DOHH2 (cell line): ENCODE measurements at regions not wholly inside any gene's neighbourhood (a gene's known extent, or its start where the extent isn't known, plus 50 kb on each side); places are given as distances from the start of the nearest gene placed in this dataset.

Source experiments
- H3F3A ChIP-seq: fragments of 200-600 bp; sonication (generic), shearing (Covaris generic); 2 replicates; pipeline ENCODE4 v1.6.0; 2016; ENCODE audit warnings: antibody characterized with exemption, mild to moderate bottlenecking; ENCODE audit not compliant: control insufficient read depth, insufficient read depth
- H3K27ac ChIP-seq: fragments of 200-600 bp; sonication (generic); 2 replicates; pipeline ENCODE4 v1.5.1; 2014; ENCODE audit warnings: low read depth, mild to moderate bottlenecking, low read length, moderate library complexity
- H3K27me3 ChIP-seq: fragments of 200-600 bp; sonication (generic); 2 replicates; pipeline ENCODE4 v1.6.1; 2014; ENCODE audit warnings: mild to moderate bottlenecking, low read length, mixed read lengths; ENCODE audit not compliant: control insufficient read depth
- H3K36me3 ChIP-seq: fragments of 200-600 bp; sonication (generic); 2 replicates; pipeline ENCODE4 v1.6.1; 2014; ENCODE audit warnings: mild to moderate bottlenecking, low read length, moderate library complexity, mixed read lengths; ENCODE audit not compliant: control insufficient read depth
- H3K4me1 ChIP-seq: fragments of 200-600 bp; sonication (generic); 2 replicates; pipeline ENCODE4 v1.6.1; 2014; ENCODE audit warnings: mild to moderate bottlenecking, low read length, mixed read lengths; ENCODE audit not compliant: control insufficient read depth
- H3K4me2 ChIP-seq: fragments of 200-600 bp; sonication (generic); 2 replicates; pipeline ENCODE4 v1.6.0; 2014; ENCODE audit warnings: mild to moderate bottlenecking, low read length, moderate library complexity
- H3K4me3 ChIP-seq: fragments of 200-600 bp; sonication (generic); 2 replicates; pipeline ENCODE4 v1.5.1; 2014; ENCODE audit warnings: mild to moderate bottlenecking, low read length, mixed read lengths
- H3K79me2 ChIP-seq: fragments of 200-600 bp; sonication (generic); 2 replicates; pipeline ENCODE4 v1.6.1; 2014; ENCODE audit warnings: mild to moderate bottlenecking, low read length, mixed read lengths; ENCODE audit not compliant: control insufficient read depth
- H3K9me2 ChIP-seq: fragments of 200-600 bp; sonication (generic); replicated peaks from 2 replicates; pipeline ENCODE4 v1.6.1; 2014; ENCODE audit warnings: mild to moderate bottlenecking, low read length, mixed read lengths; ENCODE audit not compliant: control insufficient read depth
- H3K9me3 ChIP-seq: fragments of 200-600 bp; sonication (generic); 2 replicates; pipeline ENCODE4 v1.6.1; 2014; ENCODE audit warnings: antibody characterized with exemption, low read length, mixed read lengths; ENCODE audit not compliant: control insufficient read depth, insufficient read depth
- H4K20me1 ChIP-seq: fragments of 200-600 bp; sonication (generic); 2 replicates; pipeline ENCODE4 v1.6.0; 2014; ENCODE audit warnings: low read depth, mild to moderate bottlenecking, antibody characterized with exemption, low read length, moderate library complexity; ENCODE audit not compliant: control insufficient read depth, insufficient read depth
- CTCF ChIP-seq: fragments of 200-600 bp; sonication (generic); IDR thresholded peaks from one replicate; pipeline ENCODE4 v1.5.1; 2014; ENCODE audit warnings: antibody characterized with exemption, mild to moderate bottlenecking, low read depth, low read length; ENCODE audit not compliant: poor library complexity, severe bottlenecking
- EZH2phosphoT487 ChIP-seq: fragments of 200-600 bp; sonication (generic); IDR thresholded peaks from 2 replicates; pipeline ENCODE4 v1.6.1; 2017; ENCODE audit warnings: borderline replicate concordance, mild to moderate bottlenecking, antibody characterized with exemption, low read length, moderate library complexity, mixed read lengths

GRCh38 chr2:15776629-15776919 is 163.8 kb upstream of the MYCN start:
- Histone ChIP-seq H3K4me3 (no peak overlapping the region), H3K27me3 (no peaks in the 10 kb centered on the region; the same call in 1 of the 2 replicates), H3K27ac (no peak overlapping the region), H3K36me3 (no peaks in the 10 kb centered on the region), H3K9me2 (no peaks in the 10 kb centered on the region), H4K20me1 (no peaks in the 10 kb centered on the region), H3K79me2 (no peaks in the 10 kb centered on the region), H3K4me1 (no peaks in the 10 kb centered on the region), H3K9me3 (no peaks in the 10 kb centered on the region), H3F3A (no peaks in the 10 kb centered on the region), H3K4me2 (no peak overlapping the region)
- TF ChIP-seq EZH2phosphoT487: no peak
- no peak for TF ChIP-seq CTCF

GRCh38 chr2:15776992-15777702 is 163.2 kb upstream of the MYCN start:
- H3K4me1 ChIP-seq: no peaks in the 10 kb centered on the region
- no peaks in the 10 kb centered on the region for H3K36me3 ChIP-seq
- no peak overlapping the region for H3K4me2 ChIP-seq
- no peaks in the 10 kb centered on the region for H3F3A ChIP-seq
- no peak for TF ChIP-seq EZH2phosphoT487
- no peak for TF ChIP-seq CTCF
- H3K27ac ChIP-seq: no peak overlapping the region
- H3K79me2 ChIP-seq: no peaks in the 10 kb centered on the region
- no peaks in the 10 kb centered on the region for H3K9me3 ChIP-seq
- no peaks in the 10 kb centered on the region for H3K9me2 ChIP-seq
- no peaks in the 10 kb centered on the region; the same call in 1 of the 2 replicates for H3K27me3 ChIP-seq
- no peak overlapping the region for H3K4me3 ChIP-seq
- no peaks in the 10 kb centered on the region for H4K20me1 ChIP-seq

- no peak for TF ChIP-seq CTCF
- TF ChIP-seq EZH2phosphoT487: no peak
- Histone ChIP-seq H3K4me2 (no peak overlapping the region), H3K4me1 (no peaks in the 10 kb centered on the region), H3K36me3 (no peaks in the 10 kb centered on the region), H3F3A (no peaks in the 10 kb centered on the region), H4K20me1 (no peaks in the 10 kb centered on the region), H3K9me2 (no peaks in the 10 kb centered on the region), H3K4me3 (no peak overlapping the region), H3K27ac (no peak overlapping the region), H3K9me3 (no peaks in the 10 kb centered on the region), H3K79me2 (no peaks in the 10 kb centered on the region), H3K27me3 (no peaks in the 10 kb centered on the region; the same call in 1 of the 2 replicates)
Measured at GRCh38 chr2:15777795-15778371, 162.5 kb upstream of the MYCN start.
